ENCODE measurements at regions not wholly inside any gene's neighbourhood (a gene's known extent, or its start where the extent isn't known, plus 50 kb on each side); places are given as distances from the start of the nearest gene placed in this dataset.

- no peak overlapping the region for H3K27ac ChIP-seq (ENCODE audit: insufficient read depth, low read depth, low read length)
- H3K27me3 ChIP-seq (ENCODE audit: control insufficient read depth in 2 of 2, insufficient read depth in 2 of 2, low read length in 2 of 2), result peaks cover 4 to 11% of the 10 kb centered on the region in 2 experiments
- FAIRE-seq (no peak), DNase-seq (ENCODE audit: low read depth, low spot score) (no peak)
- intact Hi-C loops (cut with micrococcal nuclease) (loop anchor here (10.0 kb wide), 1 partner anchor 463 kb away; no protein-coding TSS in a partner anchor), dilution Hi-C loops (cut with MboI; ENCODE audit: extremely low pct_ligation_motif_present, low sequenced_read_pairs) (no loop called here)
- POLR2A ChIA-PET, result no interaction called here
- no peak overlapping the region for H3K4me2 ChIP-seq (ENCODE audit: insufficient read depth, low read length)
- no peaks in the 10 kb centered on the region for H3K79me2 ChIP-seq (ENCODE audit: control insufficient read depth, insufficient read depth, low read length)
- H2AFZ ChIP-seq (ENCODE audit: low read depth, low read length), result no peak overlapping the region
- H3K9ac ChIP-seq (replicated peaks; ENCODE audit: extremely low read depth, insufficient read depth, low read length), result no peak overlapping the region
- CTCF ChIA-PET, result interaction anchor here (2.1 kb wide), 1 partner anchor 167 kb away, joined by 8 read pairs; no protein-coding TSS in a partner anchor
- TF ChIP-seq POLR2A (IDR thresholded peaks at IDR 0.05; ENCODE audit: low read depth, low read length) (no peak), JUN (IDR thresholded peaks at IDR 0.05; ENCODE audit: borderline replicate concordance, insufficient read depth, insufficient read length, low read depth) (no peak), GATA2 (IDR thresholded peaks at IDR 0.05; ENCODE audit: insufficient read depth, insufficient read length, low read depth, low read length) (no peak), FOS (IDR thresholded peaks at IDR 0.05; ENCODE audit: borderline replicate concordance, insufficient read depth, low read length) (no peak), POLR2AphosphoS5 (IDR thresholded peaks at IDR 0.05; ENCODE audit: insufficient read depth, low read depth, low read length) (no peak), CTCF (IDR thresholded peaks at IDR 0.05; ENCODE audit: extremely low read depth in 1 of 2, insufficient read depth in 1 of 2, low read depth in 1 of 2, low read length in 2 of 2) (no peak), EZH2 (IDR thresholded peaks at IDR 0.05; ENCODE audit: borderline replicate concordance, low read depth, low read length, severe bottlenecking) (no peak), MAX (IDR thresholded peaks at IDR 0.05; ENCODE audit: insufficient read depth, insufficient read length) (no peak), MYC (IDR thresholded peaks at IDR 0.05; ENCODE audit: low read depth, low read length) (no peak)
- no TSS peak for BruUV-seq (replicated peaks)
- no peak overlapping the region for H3K4me3 ChIP-seq (replicated peaks in 1 of 3; ENCODE audit: insufficient read depth in 1 of 3, low read depth in 1 of 3, low read length in 3 of 3)
- no peaks in the 10 kb centered on the region for H3K4me1 ChIP-seq (ENCODE audit: control insufficient read depth, extremely low read depth, insufficient read depth, low read length)
- H3K36me3 ChIP-seq (ENCODE audit: control insufficient read depth in 2 of 2, extremely low read depth in 1 of 2, insufficient read depth in 2 of 2, low read length in 2 of 2), result no peaks in the 10 kb centered on the region
- H4K20me1 ChIP-seq (replicated peaks; ENCODE audit: control insufficient read depth, extremely low read depth, insufficient read depth, low read length), result no peaks in the 10 kb centered on the region
- no peaks in the 10 kb centered on the region for H3K9me3 ChIP-seq (replicated peaks; ENCODE audit: control insufficient read depth, insufficient read depth, low read length)
- no peaks in the 10 kb centered on the region for H3K9me1 ChIP-seq (replicated peaks; ENCODE audit: control insufficient read depth, extremely low read depth, insufficient read depth, low read length)
Measured at GRCh38 chr14:37707716-37708115, 112.3 kb downstream of the TTC6 start.
